ENCODE measurements at regions not wholly inside any gene's neighbourhood (a gene's known extent, or its start where the extent isn't known, plus 50 kb on each side); places are given as distances from the start of the nearest gene placed in this dataset.
"Not testable (repeated sequence)": the region's sequence is repeated elsewhere in the genome, so short reads cannot be mapped to it uniquely, and the experiment has no call there.

DNA sequence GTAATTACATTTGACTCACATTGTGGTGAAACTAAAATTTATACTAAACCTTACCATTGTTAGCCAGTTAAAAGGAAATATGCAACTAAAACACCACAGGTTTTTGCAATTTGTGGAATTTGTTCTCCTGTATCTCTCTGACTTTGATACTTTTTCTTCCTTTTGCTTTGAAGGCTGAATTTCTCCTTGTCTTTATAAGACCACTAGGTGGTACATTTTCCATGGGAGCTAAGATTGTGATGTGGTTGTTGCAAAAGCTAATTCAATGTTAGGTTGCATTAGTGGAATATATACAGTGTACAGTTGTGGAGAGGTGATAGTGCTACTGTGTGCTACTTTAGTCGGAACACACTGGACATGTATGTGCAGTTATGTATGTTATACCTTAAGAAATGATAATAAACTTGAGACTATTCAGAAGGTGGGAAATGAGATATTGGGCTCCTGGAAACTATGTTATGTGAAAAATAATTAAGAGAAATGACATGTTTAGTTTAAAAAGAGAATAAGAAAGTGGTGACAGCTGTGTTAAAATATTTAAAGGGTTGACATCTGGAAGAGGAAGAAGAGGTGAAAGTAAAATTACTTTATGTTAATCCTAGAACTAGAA, 70.3 kb downstream of the ARL9 start:
- no peak overlapping the region for H3K4me3 Mint-ChIP-seq
- DNase-seq (peak in 5 of 9 donors; percentile 7 to 36 (median 14)), ATAC-seq (peak; percentile 38)
- Histone ChIP-seq H3K27ac (ENCODE audit: low read depth, low read length) (no peak overlapping the region), H3K27me3 (ENCODE audit: control insufficient read depth in 2 of 2, insufficient read depth in 2 of 2, low read length in 2 of 2) (no peaks in the 10 kb centered on the region), H3K4me1 (ENCODE audit: control insufficient read depth in 2 of 2, insufficient read depth in 2 of 2, low read length in 2 of 2) (no peaks in the 10 kb centered on the region), H3K4me3 (ENCODE audit: low read length) (no peak overlapping the region), H3K36me3 (ENCODE audit: control insufficient read depth in 2 of 3, insufficient read depth in 3 of 3, low read length in 3 of 3) (no peaks in the 10 kb centered on the region), H3K9me3 (ENCODE audit: control insufficient read depth in 2 of 3, low read length in 3 of 3) (no peaks in the 10 kb centered on the region)
- peaks cover 0 to 6% (median 0%) of the 10 kb centered on the region in 7 donors for H3K4me1 Mint-ChIP-seq
- ChIA-PET POLR2A (no interaction called here), CTCF (interaction anchor here (0.5 to 2.8 kb wide), 6 partner anchors 85 to 260 kb away, joined by 3 to 9 read pairs (median 6); no protein-coding TSS in a partner anchor)
- intact Hi-C loops (cut with micrococcal nuclease) = loop anchor here (1.0 kb wide), 2 partner anchors 224 to 260 kb away; no protein-coding TSS in a partner anchor
- no peak overlapping the region for H3K27ac Mint-ChIP-seq
- H3K27me3 Mint-ChIP-seq = peaks cover 0 to 10% (median 0%) of the 10 kb centered on the region in 5 donors
- H3K9me3 Mint-ChIP-seq = no peaks in the 10 kb centered on the region
- H3K36me3 Mint-ChIP-seq = no peaks in the 10 kb centered on the region

DNA sequence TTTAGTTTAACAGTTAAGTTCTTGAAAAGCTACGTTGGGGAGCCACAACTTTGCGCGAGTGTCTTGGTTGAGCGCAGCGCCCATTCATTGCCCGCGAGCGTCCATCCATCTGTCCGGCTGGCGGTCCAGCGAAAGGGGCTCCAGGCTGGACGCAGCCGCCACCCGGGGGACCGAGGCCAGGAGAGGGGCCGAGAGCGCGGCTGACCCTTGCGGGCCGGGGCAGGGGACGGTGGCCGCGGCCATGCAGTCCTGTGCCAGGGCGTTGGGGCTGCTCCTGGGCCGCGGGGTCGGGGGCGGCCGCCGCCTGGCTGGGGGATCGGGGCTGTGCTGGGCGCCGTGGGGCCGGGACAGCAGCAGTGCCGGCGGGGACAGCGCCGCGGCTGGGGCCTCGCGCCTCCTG, 86.8 kb downstream of the ARL9 start:
- H3K27me3 ChIP-seq (ENCODE audit: control insufficient read depth in 2 of 2, insufficient read depth in 2 of 2, low read length in 2 of 2); H3K4me1 ChIP-seq (ENCODE audit: control insufficient read depth in 2 of 2, insufficient read depth in 2 of 2, low read length in 2 of 2); H3K9me3 ChIP-seq (ENCODE audit: control insufficient read depth in 2 of 3, low read length in 3 of 3); H3K36me3 ChIP-seq (ENCODE audit: control insufficient read depth in 2 of 3, insufficient read depth in 3 of 3, low read length in 3 of 3); H3K4me3 Mint-ChIP-seq; H3K27ac Mint-ChIP-seq; H3K27ac ChIP-seq (ENCODE audit: low read depth, low read length); H3K4me1 Mint-ChIP-seq; intact Hi-C loops (cut with micrococcal nuclease); ATAC-seq; POLR2A ChIA-PET; DNase-seq; CTCF ChIA-PET; H3K4me3 ChIP-seq (ENCODE audit: low read length); H3K36me3 Mint-ChIP-seq: not testable (repeated sequence)
- Mint-ChIP-seq H3K9me3 (peaks cover 0 to 11% (median 7%) of the 10 kb centered on the region in 11 donors), H3K27me3 (peaks cover 0 to 19% (median 7%) of the 10 kb centered on the region in 5 donors)

All from naive thymus-derived CD4-positive, alpha-beta T cell (primary cell).